Activated CD4-positive, alpha-beta T cell treated with anti-CD3 and anti-CD28 coated beads for 48 hours (primary cell): ENCODE measurements at regions not wholly inside any gene's neighbourhood (a gene's known extent, or its start where the extent isn't known, plus 50 kb on each side); places are given as distances from the start of the nearest gene placed in this dataset.
A peak's percentile ranks its signal among the peaks of the same experiment; 100 is the strongest.

Experiments
- DNase-seq: peaks from one replicate; pipeline ENCODE4 v3.0.0-alpha.2; 2020

- no peak for DNase-seq
Observed at GRCh38 chr11:116527180-116527991, 245.4 kb downstream of the BUD13 start.

DNA sequence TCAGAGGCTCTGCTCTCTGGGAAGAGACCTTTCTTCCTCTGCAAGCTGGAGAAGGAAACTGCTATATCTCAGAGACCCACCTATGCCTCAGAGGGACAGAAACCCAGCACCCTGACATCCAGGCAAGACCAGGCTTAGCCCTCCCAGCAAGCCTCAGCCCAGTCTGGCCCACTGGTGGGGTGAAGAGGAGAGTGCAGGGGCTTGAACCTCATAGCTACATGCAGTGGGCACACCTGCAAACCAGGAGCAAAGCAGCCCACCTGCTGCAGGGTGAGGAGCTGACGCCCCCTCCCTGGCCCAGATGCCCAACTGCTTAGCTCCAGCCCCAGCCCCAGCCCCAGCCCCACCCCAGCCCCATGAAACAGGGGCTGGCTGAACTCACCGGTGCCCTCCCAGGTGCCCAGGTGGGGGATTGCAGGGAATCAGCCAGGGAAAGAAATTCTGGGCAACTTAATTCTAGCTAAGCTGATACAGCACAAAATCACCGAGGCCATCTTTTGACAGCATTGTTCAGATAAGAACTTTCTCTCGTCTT, 246.8 kb downstream of the BUD13 start:
- DNase-seq: no peak

DNA sequence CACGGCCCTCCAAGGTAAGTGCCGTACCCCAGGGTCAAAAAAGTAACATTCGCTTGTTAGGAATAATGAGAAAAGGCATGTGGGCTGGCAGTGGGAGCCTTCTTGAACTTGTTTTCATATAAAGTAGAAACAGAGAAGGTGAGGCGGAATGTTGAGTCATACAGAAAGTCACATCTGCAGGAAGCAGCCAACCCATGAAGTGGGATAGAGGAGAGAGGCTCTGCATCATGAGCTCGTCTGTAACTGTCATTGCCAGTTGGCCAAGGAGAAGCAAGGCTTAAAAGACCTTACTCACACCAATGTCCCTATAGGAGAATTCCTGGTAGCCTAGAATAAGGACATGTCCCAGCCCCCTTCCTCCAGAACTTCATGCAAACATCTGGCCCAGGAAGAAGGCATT, 253.3 kb downstream of the BUD13 start:
- DNase-seq: no peak

DNA sequence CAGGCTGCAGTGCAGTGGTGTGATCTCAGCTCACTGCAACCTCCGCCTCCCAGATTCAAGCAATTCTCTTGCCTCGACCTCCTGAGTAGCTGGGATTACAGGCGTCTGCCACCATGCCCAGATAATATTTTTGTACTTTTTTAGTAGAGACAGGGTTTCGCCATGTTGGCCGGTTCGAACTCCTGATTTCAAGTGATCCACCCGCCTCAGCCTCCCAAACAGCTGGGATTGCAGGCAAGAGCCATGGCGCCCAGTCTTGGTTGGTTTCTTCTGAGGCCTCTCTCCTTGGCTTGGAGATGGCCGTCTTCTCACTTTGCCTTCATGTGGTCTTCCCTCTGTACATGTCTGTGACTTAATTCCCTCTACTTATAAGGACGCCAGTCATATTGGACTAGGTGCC, 254.6 kb downstream of the BUD13 start:
- DNase-seq: no peak

DNA sequence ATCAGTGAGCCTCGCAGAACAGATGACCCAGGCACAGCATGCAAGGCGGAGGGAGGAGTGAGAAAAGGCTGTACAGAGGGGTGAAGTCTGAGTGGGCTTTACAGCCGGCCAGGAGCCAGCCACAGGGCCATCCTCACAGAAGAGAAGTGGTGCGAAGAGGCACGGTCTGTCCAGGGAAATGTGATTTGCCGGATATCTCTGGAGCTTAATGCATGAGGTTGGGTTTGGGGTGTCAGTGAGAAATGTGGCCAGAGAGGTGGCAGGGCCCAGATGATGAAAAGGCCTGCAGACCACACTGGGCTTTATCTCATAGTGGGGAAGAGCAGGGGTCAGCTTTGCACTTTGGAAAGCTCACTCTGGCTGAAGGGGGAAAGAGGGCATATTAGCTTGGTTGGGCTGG, 255.2 kb downstream of the BUD13 start:
- no peak for DNase-seq

- DNase-seq: no peak
Observed at GRCh38 chr11:116517077-116517476, 255.7 kb downstream of the BUD13 start.

GRCh38 chr11:116515664-116516184, 257.1 kb downstream of the BUD13 start:
- no peak for DNase-seq

- peak; percentile 49 for DNase-seq
Observed at GRCh38 chr11:116513894-116514293, 258.9 kb downstream of the BUD13 start.

DNA sequence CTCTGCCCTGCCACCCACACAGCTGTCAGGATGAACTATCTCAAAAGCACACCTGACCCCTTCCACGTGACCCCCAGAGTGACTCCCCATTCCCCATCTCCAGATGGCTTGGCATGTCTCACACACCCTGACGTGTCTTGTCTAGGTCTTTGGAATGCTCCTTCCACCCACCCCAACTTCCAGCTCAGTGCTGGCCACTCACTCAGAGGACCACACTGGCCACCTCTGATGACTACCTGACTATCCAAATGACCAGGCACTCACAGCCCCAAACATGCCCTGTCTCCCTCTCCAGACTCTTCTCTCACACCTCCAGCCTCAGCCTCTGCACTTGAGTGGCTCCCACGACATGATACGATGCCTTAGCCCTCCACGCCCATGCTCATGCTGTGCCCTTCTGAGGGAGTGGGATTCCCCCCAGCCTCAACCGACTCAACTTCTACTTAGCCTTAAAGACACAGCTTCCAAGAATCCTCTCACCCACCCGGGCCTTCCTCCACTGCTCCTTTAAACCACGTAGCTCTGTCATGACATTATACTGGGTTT, 259.4 kb downstream of the BUD13 start:
- DNase-seq: no peak

DNA sequence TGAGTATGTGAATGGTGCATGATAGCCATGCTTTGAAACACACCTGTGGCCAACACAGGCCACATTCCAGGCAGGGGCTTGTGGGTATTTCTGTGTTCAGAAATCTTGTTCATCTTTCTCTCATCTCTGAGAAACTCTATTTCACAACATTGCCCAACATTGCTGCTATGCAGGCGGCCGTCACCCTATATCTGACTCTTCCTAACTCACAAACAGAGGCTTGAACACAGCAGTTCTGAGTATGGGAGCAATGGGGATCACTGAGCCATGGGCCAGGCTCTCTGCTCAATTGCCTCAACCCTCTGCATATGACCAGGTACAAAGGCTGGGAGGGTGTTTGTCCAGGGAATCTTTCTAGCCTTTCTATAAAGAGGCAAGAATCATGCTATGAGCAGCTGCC, 259.9 kb downstream of the BUD13 start:
- no peak for DNase-seq

- no peak for DNase-seq
Observed at GRCh38 chr11:116511684-116512083, 261.1 kb downstream of the BUD13 start.

DNA sequence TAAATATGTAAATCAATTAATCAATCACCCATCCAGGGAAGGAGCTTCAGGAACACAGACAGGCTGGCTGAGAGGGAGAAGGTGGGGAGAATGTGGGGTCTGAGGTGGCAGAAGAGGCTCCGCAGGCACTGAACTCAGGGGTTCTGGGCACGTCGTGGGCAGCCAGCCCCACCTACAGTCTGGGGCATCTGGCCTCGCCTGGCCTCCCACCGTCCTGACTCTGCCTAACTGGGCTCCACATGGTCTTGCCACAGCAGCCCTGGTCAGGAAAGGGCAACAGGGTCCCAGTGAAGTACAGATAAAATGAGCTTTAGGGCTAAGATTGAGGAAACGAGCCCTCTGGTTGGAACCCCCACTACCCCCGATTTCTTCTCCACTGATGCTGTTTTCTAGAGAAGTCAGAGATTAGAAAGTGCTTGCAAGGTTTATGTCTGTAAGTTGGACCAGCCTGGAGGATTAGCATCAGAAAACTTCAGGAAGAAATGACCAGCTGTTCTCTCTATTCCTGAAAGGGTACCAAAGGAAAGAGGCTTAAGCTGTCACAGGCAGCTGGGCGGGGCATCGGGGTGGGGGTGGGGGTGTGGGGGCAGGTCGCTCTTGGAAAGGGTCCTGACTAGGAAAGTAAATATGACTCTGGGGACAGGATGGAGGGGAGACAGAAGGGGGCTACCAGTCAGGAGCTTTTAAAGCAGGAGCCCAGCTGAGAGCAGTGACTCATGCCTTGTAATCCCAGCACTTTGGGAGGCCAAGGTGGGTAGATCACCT, 261.7 kb downstream of the BUD13 start:
- no peak for DNase-seq

- no peak for DNase-seq
Observed at GRCh38 chr11:116510166-116510565, 262.6 kb downstream of the BUD13 start.

DNA sequence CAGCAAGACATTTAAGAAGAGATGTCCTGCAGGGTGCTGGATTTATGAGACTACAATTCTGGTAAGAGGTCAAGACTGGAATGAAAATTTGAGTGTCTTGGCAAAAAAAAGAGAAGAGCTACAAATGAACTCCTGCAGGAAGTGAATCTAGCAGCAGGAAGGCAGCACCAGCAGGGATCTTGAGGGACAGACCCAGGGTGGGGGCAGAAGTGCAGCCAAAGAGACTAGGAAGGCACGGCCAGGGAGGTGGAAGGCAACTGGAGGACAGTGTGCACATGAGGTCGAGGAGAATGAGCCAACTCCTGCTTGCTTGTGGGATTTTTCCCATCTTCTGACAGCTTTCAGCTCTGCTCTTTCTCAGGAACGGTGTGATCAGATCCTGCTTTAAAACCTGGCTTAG, 263.2 kb downstream of the BUD13 start:
- no peak for DNase-seq

DNA sequence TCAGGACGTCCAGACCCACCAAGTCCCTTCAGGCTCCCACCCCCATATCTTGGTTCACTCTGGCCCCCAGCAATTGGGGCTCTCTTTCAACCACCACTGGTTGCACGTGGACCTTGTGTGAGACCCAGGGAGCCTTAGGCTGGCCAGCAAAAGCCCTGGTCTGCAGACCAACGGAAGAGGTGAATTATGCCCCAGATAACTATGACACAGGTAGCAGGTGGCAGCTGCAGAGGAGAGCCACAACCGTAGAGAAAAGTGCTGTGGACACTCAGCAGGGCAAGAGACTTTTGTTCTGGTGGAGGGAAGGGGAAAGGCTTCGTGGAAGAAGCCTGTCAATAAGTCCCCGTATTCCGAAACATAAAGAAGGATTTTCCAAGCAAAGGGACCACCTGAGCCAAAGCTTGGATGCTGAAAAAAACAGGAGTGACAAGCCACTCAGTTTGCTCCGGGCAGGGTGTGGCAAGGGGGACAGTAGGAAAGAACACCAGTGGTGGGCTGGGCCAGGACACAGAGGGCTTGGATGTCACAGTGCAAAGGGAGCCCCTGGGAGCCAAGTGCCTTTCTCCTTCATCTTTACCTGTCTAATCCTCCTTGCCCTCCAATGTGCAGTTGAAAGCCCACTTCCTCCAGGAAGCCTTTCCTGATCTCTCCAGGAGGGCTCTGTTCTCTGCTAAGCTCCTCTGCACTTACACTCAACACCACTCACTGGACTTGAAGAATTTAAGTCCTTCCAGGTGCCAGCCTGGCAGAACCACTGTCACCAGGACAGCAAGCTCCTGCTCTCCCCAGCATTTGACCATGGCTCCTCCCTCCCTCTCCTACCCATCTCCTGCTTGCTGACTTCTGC, 264.7 kb downstream of the BUD13 start:
- DNase-seq: no peak

DNA sequence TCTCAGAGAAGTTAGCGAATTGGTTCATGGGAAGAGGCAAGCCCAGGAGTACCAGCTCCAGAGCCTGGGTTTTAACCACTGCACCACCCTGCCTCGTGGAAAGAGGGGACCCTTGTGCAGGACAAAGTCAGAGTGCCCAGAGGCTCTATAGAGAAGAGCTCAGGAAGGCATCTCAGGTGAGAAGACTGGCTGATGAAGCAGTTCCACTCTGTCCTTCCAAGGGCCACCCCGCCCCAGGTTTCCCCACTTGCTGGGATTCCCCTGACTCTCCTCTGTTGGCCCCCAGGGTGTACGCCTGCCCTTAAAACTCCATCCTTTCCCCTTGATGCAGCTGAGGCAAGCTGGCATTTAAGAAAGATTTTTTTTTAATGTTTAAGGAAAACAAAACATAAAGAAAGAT, 265.8 kb downstream of the BUD13 start:
- no peak for DNase-seq

DNA sequence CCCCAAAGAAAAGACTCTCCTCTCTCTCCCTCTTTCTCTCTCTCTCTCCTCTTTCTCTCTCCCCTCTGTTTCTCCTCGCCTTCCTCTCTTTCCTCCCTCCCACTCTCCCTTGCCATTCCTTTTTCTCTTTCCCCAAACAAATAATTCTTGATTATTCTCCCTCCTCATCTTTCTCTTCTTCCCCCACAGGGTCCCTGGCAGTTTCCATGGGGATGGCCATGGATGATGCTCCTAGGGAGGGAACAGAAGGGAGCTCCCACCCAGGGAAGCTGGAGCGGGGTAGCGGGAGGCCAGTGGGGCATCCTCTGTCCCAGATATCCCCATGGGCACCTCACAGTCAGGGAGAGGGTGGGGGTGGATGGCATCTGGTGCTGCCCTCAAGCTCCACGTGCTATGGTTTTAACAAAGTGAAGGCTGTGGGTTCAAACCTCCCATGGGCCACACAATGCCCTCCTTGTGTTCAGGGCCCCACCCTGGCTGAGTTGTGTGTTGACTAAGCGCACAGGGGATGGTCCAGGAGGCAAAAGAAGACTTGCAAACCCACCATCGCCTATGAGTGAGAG, 266.4 kb downstream of the BUD13 start:
- DNase-seq: no peak

DNA sequence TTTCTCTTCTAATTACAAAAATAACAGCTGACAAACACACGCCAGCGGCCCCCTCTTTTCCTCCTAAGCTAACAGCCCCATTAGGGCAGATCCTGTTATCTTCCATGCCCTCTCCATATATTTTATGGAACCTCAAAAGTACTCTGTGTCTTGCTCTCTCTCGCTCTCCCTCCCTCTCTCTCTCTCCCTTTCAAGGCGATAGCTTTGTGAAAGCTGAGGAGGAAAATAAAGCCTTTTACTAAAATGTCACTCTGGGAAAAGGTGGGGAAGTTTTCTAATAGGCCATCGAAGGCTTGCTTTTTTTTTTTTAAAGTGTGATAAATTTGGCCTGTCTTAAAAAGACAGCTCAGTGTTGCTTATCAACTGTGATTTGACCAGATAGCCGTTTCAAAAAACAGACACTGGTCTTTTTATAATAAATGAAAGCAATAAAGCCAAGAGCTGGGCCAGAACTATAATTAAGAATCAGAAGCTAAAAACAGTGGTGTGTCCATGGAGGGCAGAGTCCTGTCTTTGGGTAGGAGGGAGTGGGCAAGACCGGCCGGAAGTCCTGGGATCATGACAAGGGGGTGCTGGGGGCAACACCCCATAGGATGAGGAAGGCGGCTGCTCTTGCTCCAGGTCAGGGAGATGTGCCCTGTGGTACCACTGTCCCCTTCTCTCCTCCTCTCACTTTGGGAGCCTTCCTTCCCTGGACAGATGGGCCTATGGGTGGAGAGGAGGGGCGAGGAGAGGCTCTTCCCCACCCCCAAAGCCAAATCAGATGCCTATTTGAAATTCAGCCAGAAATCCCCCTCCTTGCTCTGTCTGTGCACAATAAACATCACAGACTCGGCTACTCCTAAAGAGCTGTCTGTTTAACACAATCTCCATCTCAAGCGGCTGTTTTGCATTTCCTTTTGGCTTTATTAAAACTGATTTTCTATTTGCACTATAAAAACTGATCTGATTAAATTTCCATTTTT, 267.2 kb downstream of the BUD13 start:
- no peak for DNase-seq

- DNase-seq: no peak
Observed at GRCh38 chr11:116504541-116505297, 268.1 kb downstream of the BUD13 start.
